ENCODE measurements at regions not wholly inside any gene's neighbourhood (a gene's known extent, or its start where the extent isn't known, plus 50 kb on each side); places are given as distances from the start of the nearest gene placed in this dataset.

DNA sequence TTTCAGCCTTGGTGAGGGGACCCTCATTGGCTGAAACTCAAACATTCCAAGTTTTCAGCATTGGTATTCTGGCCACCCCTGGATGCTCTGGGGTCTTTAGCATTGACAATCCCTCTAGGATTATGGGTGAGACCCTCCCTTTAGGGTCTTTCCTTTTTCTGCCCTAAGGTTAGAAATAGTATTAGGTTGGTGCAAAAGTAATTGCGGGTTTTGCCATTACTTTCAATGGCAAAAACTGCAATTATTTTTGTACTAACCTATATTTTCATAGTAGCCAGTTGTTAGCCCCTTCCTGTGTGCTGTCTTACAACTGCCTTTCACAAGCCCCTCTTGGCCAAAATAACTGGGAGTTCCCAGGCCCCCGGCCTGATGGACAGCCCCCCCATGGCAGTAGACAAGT lies 648.4 kb downstream of the PTPRU start:
- TF ChIP-seq, protein P1, sequence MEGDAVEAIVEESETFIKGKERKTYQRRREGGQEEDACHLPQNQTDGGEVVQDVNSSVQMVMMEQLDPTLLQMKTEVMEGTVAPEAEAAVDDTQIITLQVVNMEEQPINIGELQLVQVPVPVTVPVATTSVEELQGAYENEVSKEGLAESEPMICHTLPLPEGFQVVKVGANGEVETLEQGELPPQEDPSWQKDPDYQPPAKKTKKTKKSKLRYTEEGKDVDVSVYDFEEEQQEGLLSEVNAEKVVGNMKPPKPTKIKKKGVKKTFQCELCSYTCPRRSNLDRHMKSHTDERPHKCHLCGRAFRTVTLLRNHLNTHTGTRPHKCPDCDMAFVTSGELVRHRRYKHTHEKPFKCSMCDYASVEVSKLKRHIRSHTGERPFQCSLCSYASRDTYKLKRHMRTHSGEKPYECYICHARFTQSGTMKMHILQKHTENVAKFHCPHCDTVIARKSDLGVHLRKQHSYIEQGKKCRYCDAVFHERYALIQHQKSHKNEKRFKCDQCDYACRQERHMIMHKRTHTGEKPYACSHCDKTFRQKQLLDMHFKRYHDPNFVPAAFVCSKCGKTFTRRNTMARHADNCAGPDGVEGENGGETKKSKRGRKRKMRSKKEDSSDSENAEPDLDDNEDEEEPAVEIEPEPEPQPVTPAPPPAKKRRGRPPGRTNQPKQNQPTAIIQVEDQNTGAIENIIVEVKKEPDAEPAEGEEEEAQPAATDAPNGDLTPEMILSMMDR (IDR thresholded peaks at IDR 0.05), result no peak
- TF ChIP-seq POLR2A (IDR thresholded peaks at IDR 0.05), result no peak
